Body of pancreas (tissue), 4 donors: ENCODE measurements at regions not wholly inside any gene's neighbourhood (a gene's known extent, or its start where the extent isn't known, plus 50 kb on each side); places are given as distances from the start of the nearest gene placed in this dataset.

Experiments used
- ATAC-seq: fragments of 150-250 bp; one replicate; pipeline ENCODE4 v1.9.1; 2016
- DNase-seq, 4 donors: peaks; one replicate each; pipeline ENCODE4 v3.0.0-alpha.2; 2019
- H3K27ac ChIP-seq, 4 donors: fragments of 200-600 bp; sonication (generic); 1 replicate in 3 of 4; 2 replicates in 1 of 4; pipeline versions ENCODE4 v1.5.1 to v1.6.1; 2016 to 2019; ENCODE audit warnings: mild to moderate bottlenecking in 1 of 4, mixed read lengths in 1 of 4, moderate library complexity in 1 of 4
- H3K27me3 ChIP-seq, 2 donors: fragments of 200-600 bp; sonication (generic); one replicate each; pipeline ENCODE4 v1.6.0; 2016; ENCODE audit warnings: mild to moderate bottlenecking in 1 of 2
- H3K36me3 ChIP-seq, 2 donors: fragments of 200-600 bp; sonication (generic); replicated peaks in 1 of 2; 2 replicates each; pipeline ENCODE4 v1.5.1; 2016; ENCODE audit warnings: low read depth in 2 of 2; ENCODE audit not compliant: insufficient read depth in 1 of 2
- H3K4me1 ChIP-seq: fragments of 200-600 bp; sonication (generic); one replicate; pipeline ENCODE4 v1.6.0; 2016
- H3K4me3 ChIP-seq, 2 donors: fragments of 200-600 bp; sonication (generic); 1 replicate in 1 of 2; 2 replicates in 1 of 2; pipeline ENCODE4 v1.5.1; 2016 to 2019
- H3K9me3 ChIP-seq, 3 donors: fragments of 200-600 bp; sonication (generic); 1 replicate in 2 of 3; 2 replicates in 1 of 3; pipeline ENCODE4 v1.5.1; 2016
- CTCF ChIP-seq, 7 experiments: fragments of 450-650 bp in 4 of 7; fragments of 200-600 bp in 3 of 7; sonication (generic) in 3 of 7; IDR thresholded peaks; one replicate each; pipeline ENCODE4 v1.5.1; 2016 to 2019; ENCODE audit warnings: antibody characterized with exemption in 7 of 7
- POLR2A ChIP-seq, 3 donors: fragments of 450-650 bp; IDR thresholded peaks; one replicate each; pipeline ENCODE4 v1.6.1; 2016; ENCODE audit warnings: antibody characterized with exemption in 3 of 3, mild to moderate bottlenecking in 2 of 3
- WGBS, 2 donors: methylation state at CpG; one replicate each; pipeline ENCODE4 v1.1.5; 2017; 5-methylcytosine and 5-hydroxymethylcytosine counted together
- intact Hi-C: fragments of 100-400 bp; cut with DNase I; formaldehyde crosslinking; loops from one replicate; pipeline ENCODE4 v1.15.1; 2023

DNA sequence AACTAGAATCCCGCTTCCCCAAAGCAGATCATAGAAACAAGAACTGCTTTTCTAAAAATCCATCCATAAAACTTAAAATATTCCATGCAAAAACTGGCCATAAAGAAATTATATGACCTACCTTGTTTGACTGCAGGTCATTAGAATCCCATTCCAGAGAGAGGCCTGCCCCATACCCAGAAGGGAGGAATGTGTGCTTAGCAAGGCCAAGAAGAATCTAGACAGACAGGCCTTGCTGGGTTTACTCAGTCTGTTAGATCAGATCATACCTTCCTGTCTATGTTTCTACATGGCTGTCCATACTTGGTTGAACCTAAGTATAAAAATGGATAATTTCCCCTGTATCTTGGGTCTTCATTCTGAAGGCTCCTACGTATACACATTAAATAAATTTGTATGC, 358.8 kb upstream of the TRPC7 start:
- WGBS, 2 donors, result 73 to 78% methylated on average over 2 of the region's 2 CpGs
- no peak for DNase-seq
- no peak for TF ChIP-seq CTCF (IDR thresholded peaks at IDR 0.05)
- TF ChIP-seq POLR2A (IDR thresholded peaks at IDR 0.05), result no peak
- Histone ChIP-seq H3K27me3 (no peaks in the 10 kb centered on the region), H3K36me3 (no peaks in the 10 kb centered on the region), H3K4me3 (no peak overlapping the region), H3K27ac (no peak overlapping the region), H3K4me1 (no peaks in the 10 kb centered on the region), H3K9me3 (no peaks in the 10 kb centered on the region)
- ATAC-seq, result no peak
- intact Hi-C loops, result no loop called here

DNA sequence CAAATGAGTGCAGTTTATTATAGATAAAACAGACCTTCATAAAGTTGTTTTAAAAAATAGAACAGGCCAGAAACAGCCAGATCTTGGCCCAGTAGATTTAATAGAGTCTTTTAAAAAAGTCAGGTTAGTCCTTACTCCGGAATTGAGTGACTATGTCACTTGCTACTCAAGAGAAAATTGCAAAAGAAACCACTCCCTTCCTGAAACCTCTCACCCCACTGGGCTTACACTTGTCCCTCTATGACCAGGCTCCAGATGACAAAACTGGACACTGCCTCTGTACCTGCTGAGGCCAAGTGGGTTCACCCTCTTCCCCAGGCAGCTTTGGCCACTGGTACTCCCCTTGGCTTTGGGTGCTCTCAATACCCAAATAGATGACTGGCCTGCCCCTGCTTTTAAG, 357.2 kb upstream of the TRPC7 start:
- Histone ChIP-seq H3K4me3 (no peak overlapping the region), H3K4me1 (no peaks in the 10 kb centered on the region), H3K27ac (no peak overlapping the region), H3K36me3 (no peaks in the 10 kb centered on the region), H3K27me3 (no peaks in the 10 kb centered on the region), H3K9me3 (no peaks in the 10 kb centered on the region)
- 70 to 82% methylated on average over 1 of the region's 1 CpG for WGBS, 2 donors
- intact Hi-C loops, result no loop called here
- DNase-seq (no peak), ATAC-seq (no peak)
- TF ChIP-seq CTCF (IDR thresholded peaks at IDR 0.05), result no peak
- TF ChIP-seq POLR2A (IDR thresholded peaks at IDR 0.05), result no peak

DNA sequence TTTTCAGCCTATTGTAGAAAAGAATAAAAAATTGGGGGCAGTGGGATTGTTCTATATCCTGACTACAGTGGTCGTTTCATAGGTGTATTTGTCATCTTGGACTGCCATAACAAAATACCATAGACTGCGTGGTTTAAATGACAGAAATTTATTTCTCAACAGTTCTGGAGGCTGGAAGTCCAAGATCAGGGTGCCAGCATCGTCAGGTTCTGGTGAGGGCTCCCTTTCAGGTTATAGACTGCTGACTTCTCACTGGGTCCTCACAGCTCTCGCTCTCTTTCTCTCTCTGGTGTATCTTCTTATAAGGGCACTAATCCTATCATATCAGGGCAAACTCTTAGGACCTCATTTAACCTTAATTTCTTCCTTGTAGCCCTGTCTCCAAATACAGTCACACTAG, 356.7 kb upstream of the TRPC7 start:
- WGBS, 2 donors, result 68 to 72% methylated on average over 4 of the region's 4 CpGs
- Histone ChIP-seq H3K4me3 (no peak overlapping the region), H3K27me3 (no peaks in the 10 kb centered on the region), H3K9me3 (no peaks in the 10 kb centered on the region), H3K27ac (no peak overlapping the region), H3K36me3 (no peaks in the 10 kb centered on the region), H3K4me1 (no peaks in the 10 kb centered on the region)
- intact Hi-C loops, result no loop called here
- TF ChIP-seq CTCF (IDR thresholded peaks at IDR 0.05) (no peak), POLR2A (IDR thresholded peaks at IDR 0.05) (no peak)
- DNase-seq (no peak), ATAC-seq (no peak)

GRCh38 chr5:136720674-136721073, 355.3 kb upstream of the TRPC7 start:
- WGBS, 2 donors, result 46 to 51% methylated on average over 2 of the region's 2 CpGs
- Histone ChIP-seq H3K4me3 (no peak overlapping the region), H3K9me3 (no peaks in the 10 kb centered on the region), H3K36me3 (no peaks in the 10 kb centered on the region), H3K27ac (no peak overlapping the region), H3K4me1 (no peaks in the 10 kb centered on the region), H3K27me3 (no peaks in the 10 kb centered on the region)
- ATAC-seq (no peak), DNase-seq (no peak)
- TF ChIP-seq POLR2A (IDR thresholded peaks at IDR 0.05), result no peak
- no peak for TF ChIP-seq CTCF (IDR thresholded peaks at IDR 0.05)
- intact Hi-C loops, result no loop called here

DNA sequence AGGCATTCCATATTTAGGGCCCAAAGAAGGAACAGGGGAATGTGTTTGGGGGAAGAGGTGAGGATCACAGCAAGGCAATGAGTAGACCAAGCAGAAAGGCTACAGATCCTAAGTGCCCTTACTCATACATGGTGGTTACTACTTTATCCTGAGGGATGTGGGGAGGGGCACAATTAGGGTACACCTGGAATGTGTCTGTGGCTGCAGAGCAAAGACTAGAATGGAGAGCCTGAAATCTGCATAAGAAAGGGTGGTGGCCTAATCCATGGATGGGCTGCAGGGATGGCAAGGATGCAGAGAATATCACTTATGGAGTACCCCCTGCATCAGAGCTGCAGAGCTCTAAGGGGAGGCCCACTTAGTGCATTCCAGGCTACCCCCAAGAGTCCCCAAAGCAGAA, 352.6 kb upstream of the TRPC7 start:
- no peaks in the 10 kb centered on the region for H3K27me3 ChIP-seq
- H3K27ac ChIP-seq, result no peak overlapping the region
- H3K36me3 ChIP-seq, result no peaks in the 10 kb centered on the region
- no peak overlapping the region for H3K4me3 ChIP-seq
- no peaks in the 10 kb centered on the region for H3K9me3 ChIP-seq
- no peak for DNase-seq
- TF ChIP-seq CTCF (IDR thresholded peaks at IDR 0.05), result no peak
- ATAC-seq, result no peak
- no peaks in the 10 kb centered on the region for H3K4me1 ChIP-seq
- intact Hi-C loops, result no loop called here
